CD4-positive, alpha-beta T cell (primary cell): ENCODE measurements at regions not wholly inside any gene's neighbourhood (a gene's known extent, or its start where the extent isn't known, plus 50 kb on each side); places are given as distances from the start of the nearest gene placed in this dataset.

Experiments
- ATAC-seq: fragments of 200-7000 bp; cut with Tn5 transposase; one replicate; pipeline ENCODE4 v1.10.0; 2022; ENCODE audit warnings: mild to moderate bottlenecking; ENCODE audit not compliant: poor library complexity
- CTCF ChIA-PET: fragments of 350-600 bp; sonication (Branson Sonifier 250); formaldehyde crosslinking; loops from one replicate; lab custom pipeline; 2021; ENCODE audit warnings: antibody characterized with exemption, inconsistent platforms; lab: Charles Lee
- POLR2A ChIA-PET: fragments of 350-600 bp; sonication (Branson Sonifier 250); formaldehyde crosslinking; loops from one replicate; lab custom pipeline; 2021; ENCODE audit warnings: antibody characterized with exemption, inconsistent platforms; lab: Charles Lee
- DNase-seq, 14 experiments: peaks; one replicate each; pipeline ENCODE4 v3.0.0-alpha.2; 2013 to 2020; ENCODE audit warnings: mixed read lengths in 2 of 14
- H3K27ac ChIP-seq, 2 donors: one replicate each; pipeline versions ENCODE4 v1.5.1 to v1.7.0; 2013; ENCODE audit warnings: low read length in 2 of 2, low read depth in 1 of 2, mild to moderate bottlenecking in 1 of 2
- H3K27me3 ChIP-seq, 2 experiments: 1 replicate in 1 of 2; 2 replicates in 1 of 2; pipeline versions ENCODE4 v1.6.1 to v1.7.0; 2013; ENCODE audit warnings: low read length in 2 of 2, control low read depth in 1 of 2, mild to moderate bottlenecking in 1 of 2, moderate library complexity in 1 of 2; ENCODE audit not compliant: insufficient read depth in 2 of 2, control insufficient read depth in 1 of 2
- H3K36me3 ChIP-seq: one replicate; pipeline ENCODE4 v1.6.1; 2013; ENCODE audit warnings: low read length, control low read depth; ENCODE audit not compliant: insufficient read depth
- H3K4me1 ChIP-seq: one replicate; pipeline ENCODE4 v1.6.1; 2013; ENCODE audit warnings: low read length, control low read depth; ENCODE audit not compliant: insufficient read depth
- H3K4me3 ChIP-seq: one replicate; pipeline ENCODE4 v1.5.1; 2013; ENCODE audit warnings: mild to moderate bottlenecking, low read length, moderate library complexity
- H3K9me3 ChIP-seq, 2 experiments: 1 replicate in 1 of 2; 2 replicates in 1 of 2; pipeline versions ENCODE4 v1.6.1 to v1.7.0; 2013; ENCODE audit warnings: low read length in 2 of 2, mild to moderate bottlenecking in 2 of 2, control low read depth in 1 of 2, moderate library complexity in 1 of 2; ENCODE audit not compliant: control insufficient read depth in 1 of 2, insufficient read depth in 1 of 2
- H3K27ac Mint-ChIP-seq: one replicate; pipeline ENCODE4 v1.8.0; 2020; ENCODE audit warnings: mixed read lengths
- H3K27me3 Mint-ChIP-seq: one replicate; pipeline ENCODE4 v1.8.0; 2021; ENCODE audit warnings: mixed read lengths
- H3K36me3 Mint-ChIP-seq: one replicate; pipeline ENCODE4 v1.8.0; 2021; ENCODE audit warnings: low read depth, mixed read lengths
- H3K4me1 Mint-ChIP-seq: one replicate; pipeline ENCODE4 v1.8.0; 2021; ENCODE audit warnings: low read depth, mixed read lengths
- H3K4me3 Mint-ChIP-seq: one replicate; pipeline ENCODE4 v1.8.0; 2020; ENCODE audit warnings: mild to moderate bottlenecking, mixed read lengths
- H3K9me3 Mint-ChIP-seq: one replicate; pipeline ENCODE4 v1.8.0; 2020; ENCODE audit warnings: mixed read lengths
- CTCF ChIP-seq: fragments of 200-600 bp; IDR thresholded peaks from one replicate; pipeline ENCODE4 v1.8.0; 2022; ENCODE audit warnings: antibody characterized with exemption, mild to moderate bottlenecking
- intact Hi-C, 2 experiments: fragments of 100-400 bp; cut with DNase I in 1 of 2; cut with micrococcal nuclease in 1 of 2; formaldehyde crosslinking; loops; one replicate each; pipeline versions ENCODE4 v1.15.1 to v1.9.0; 2023 to 2025; cut with DNase I, micrococcal nuclease

- CTCF ChIA-PET: no interaction called here
- no peak for ATAC-seq
- no peak for TF ChIP-seq CTCF
- no peak for DNase-seq
- POLR2A ChIA-PET: no interaction called here
- Mint-ChIP-seq H3K27me3 (peaks cover 46% of the 10 kb centered on the region), H3K9me3 (no peaks in the 10 kb centered on the region), H3K4me3 (no peak overlapping the region), H3K27ac (no peak overlapping the region), H3K4me1 (no peaks in the 10 kb centered on the region), H3K36me3 (no peaks in the 10 kb centered on the region)
- H3K9me3 ChIP-seq: no peaks in the 10 kb centered on the region
- no peaks in the 10 kb centered on the region for H3K4me1 ChIP-seq
- H3K36me3 ChIP-seq: no peaks in the 10 kb centered on the region
- no peak overlapping the region for H3K27ac ChIP-seq
- no peak overlapping the region for H3K4me3 ChIP-seq
- peaks cover 0 to 8% of the 10 kb centered on the region in 2 experiments for H3K27me3 ChIP-seq
- intact Hi-C loops: no loop called here
Measured at GRCh38 chr15:62521396-62521795, 356.3 kb upstream of the C2CD4B start.

- H3K27ac ChIP-seq: no peak overlapping the region
- H3K27me3 ChIP-seq: peaks cover 0 to 6% of the 10 kb centered on the region in 2 experiments
- ChIA-PET POLR2A (no interaction called here), CTCF (no interaction called here)
- H3K4me3 ChIP-seq: no peak overlapping the region
- no peaks in the 10 kb centered on the region for H3K36me3 Mint-ChIP-seq
- H3K4me3 Mint-ChIP-seq: no peak overlapping the region
- H3K27ac Mint-ChIP-seq: no peak overlapping the region
- intact Hi-C loops: no loop called here
- H3K4me1 ChIP-seq: no peaks in the 10 kb centered on the region
- no peaks in the 10 kb centered on the region for H3K4me1 Mint-ChIP-seq
- H3K9me3 ChIP-seq: no peaks in the 10 kb centered on the region
- no peak for ATAC-seq
- peaks cover 25% of the 10 kb centered on the region for H3K27me3 Mint-ChIP-seq
- DNase-seq: no peak
- H3K9me3 Mint-ChIP-seq: no peaks in the 10 kb centered on the region
- H3K36me3 ChIP-seq: no peaks in the 10 kb centered on the region
- TF ChIP-seq CTCF: no peak
Measured at GRCh38 chr15:62524848-62525247, 359.8 kb upstream of the C2CD4B start.

GRCh38 chr15:62527387-62527786 is 362.3 kb upstream of the C2CD4B start:
- no peaks in the 10 kb centered on the region for H3K4me1 Mint-ChIP-seq
- intact Hi-C loops: no loop called here
- Histone ChIP-seq H3K27ac (no peak overlapping the region), H3K36me3 (no peaks in the 10 kb centered on the region), H3K4me3 (no peak overlapping the region), H3K9me3 (no peaks in the 10 kb centered on the region), H3K4me1 (no peaks in the 10 kb centered on the region), H3K27me3 (peaks cover 0 to 6% of the 10 kb centered on the region in 2 experiments)
- no peak for TF ChIP-seq CTCF
- no peaks in the 10 kb centered on the region for H3K36me3 Mint-ChIP-seq
- H3K9me3 Mint-ChIP-seq: no peaks in the 10 kb centered on the region
- H3K27ac Mint-ChIP-seq: no peak overlapping the region
- DNase-seq: no peak
- CTCF ChIA-PET: no interaction called here
- no peak for ATAC-seq
- no peak overlapping the region for H3K4me3 Mint-ChIP-seq
- peaks cover 18% of the 10 kb centered on the region for H3K27me3 Mint-ChIP-seq
- POLR2A ChIA-PET: no interaction called here
